NT2/D1 (cell line): ENCODE measurements at regions not wholly inside any gene's neighbourhood (a gene's known extent, or its start where the extent isn't known, plus 50 kb on each side); places are given as distances from the start of the nearest gene placed in this dataset.

Experiments
- YY1 ChIP-seq: IDR thresholded peaks from 2 replicates; pipeline ENCODE4 v1.6.1; 2011; ENCODE audit not compliant: insufficient read length, insufficient read depth
- ZNF274 ChIP-seq: IDR thresholded peaks from 2 replicates; pipeline ENCODE4 v1.6.1; 2011; ENCODE audit warnings: mild to moderate bottlenecking, low read depth, low read length

DNA sequence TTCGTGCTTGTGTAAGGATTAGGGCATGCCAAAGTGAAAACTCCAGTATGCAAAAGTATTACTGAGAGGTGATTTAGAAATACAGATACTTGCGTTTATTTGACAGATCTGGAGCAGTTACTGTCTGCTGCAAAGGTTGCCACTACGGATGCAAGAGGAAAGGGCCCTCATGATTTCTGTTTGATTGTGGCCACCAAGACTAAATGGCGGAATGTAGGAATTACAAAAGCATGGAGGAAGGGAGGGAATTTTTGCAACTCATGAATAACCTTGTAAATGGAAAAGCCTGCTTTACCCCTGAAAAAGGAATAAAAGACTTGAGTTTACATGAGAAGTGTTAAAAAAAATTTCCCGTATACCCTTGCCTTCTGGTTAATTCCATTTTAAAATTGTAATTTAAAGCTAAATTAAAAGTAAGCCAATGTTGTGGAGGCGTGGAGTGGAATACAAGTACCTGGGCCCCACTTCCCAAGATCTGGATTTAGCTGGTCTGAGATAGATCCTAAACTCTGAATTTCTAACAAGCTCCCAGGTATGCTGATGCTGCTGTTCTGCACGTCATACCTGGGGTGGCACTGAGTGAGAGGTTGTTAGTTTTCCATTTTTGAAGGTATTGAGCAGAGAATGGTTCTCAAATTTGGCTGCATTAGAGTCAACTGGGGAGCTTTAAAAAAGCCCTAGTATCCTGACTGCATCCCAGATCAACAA, 56.6 kb upstream of the NKX2-2 start:
- TF ChIP-seq YY1 (no peak), ZNF274 (no peak)
